ENCODE measurements at regions not wholly inside any gene's neighbourhood (a gene's known extent, or its start where the extent isn't known, plus 50 kb on each side); places are given as distances from the start of the nearest gene placed in this dataset.

DNA sequence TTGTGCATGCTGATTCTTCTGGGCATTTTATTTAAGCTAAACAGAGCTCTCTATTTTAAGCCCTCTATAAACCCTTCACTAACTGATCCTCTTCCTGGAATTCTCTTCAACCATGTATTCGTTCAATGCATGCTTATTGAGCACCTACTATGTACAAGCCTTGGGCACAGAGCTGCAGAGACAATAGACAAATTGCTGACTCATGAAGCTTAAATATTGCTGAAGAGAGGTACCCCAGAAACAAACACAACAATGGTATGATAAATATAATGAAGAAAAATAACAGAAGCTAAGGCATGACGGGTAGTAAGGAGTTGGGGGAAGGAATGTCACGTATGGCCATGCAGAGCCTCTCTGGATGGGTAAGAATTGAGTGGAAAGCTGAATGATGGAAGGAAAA lies 222.2 kb downstream of the PPARGC1A start:
- Mint-ChIP-seq H3K9me3 (peaks cover 9% of the 10 kb centered on the region), H3K4me3 (no peak overlapping the region), H3K4me1 (peaks cover 2% of the 10 kb centered on the region), H3K36me3 (no peaks in the 10 kb centered on the region), H3K27me3 (ENCODE audit: low read depth) (no peaks in the 10 kb centered on the region), H3K27ac (no peak overlapping the region)
- DNase-seq (ENCODE audit: low spot score in 2 of 2, unreplicated experiment in 2 of 2): no peak
- TF ChIP-seq, protein P1, sequence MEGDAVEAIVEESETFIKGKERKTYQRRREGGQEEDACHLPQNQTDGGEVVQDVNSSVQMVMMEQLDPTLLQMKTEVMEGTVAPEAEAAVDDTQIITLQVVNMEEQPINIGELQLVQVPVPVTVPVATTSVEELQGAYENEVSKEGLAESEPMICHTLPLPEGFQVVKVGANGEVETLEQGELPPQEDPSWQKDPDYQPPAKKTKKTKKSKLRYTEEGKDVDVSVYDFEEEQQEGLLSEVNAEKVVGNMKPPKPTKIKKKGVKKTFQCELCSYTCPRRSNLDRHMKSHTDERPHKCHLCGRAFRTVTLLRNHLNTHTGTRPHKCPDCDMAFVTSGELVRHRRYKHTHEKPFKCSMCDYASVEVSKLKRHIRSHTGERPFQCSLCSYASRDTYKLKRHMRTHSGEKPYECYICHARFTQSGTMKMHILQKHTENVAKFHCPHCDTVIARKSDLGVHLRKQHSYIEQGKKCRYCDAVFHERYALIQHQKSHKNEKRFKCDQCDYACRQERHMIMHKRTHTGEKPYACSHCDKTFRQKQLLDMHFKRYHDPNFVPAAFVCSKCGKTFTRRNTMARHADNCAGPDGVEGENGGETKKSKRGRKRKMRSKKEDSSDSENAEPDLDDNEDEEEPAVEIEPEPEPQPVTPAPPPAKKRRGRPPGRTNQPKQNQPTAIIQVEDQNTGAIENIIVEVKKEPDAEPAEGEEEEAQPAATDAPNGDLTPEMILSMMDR (IDR thresholded peaks at IDR 0.05; ENCODE audit: unreplicated experiment): no peak

DNA sequence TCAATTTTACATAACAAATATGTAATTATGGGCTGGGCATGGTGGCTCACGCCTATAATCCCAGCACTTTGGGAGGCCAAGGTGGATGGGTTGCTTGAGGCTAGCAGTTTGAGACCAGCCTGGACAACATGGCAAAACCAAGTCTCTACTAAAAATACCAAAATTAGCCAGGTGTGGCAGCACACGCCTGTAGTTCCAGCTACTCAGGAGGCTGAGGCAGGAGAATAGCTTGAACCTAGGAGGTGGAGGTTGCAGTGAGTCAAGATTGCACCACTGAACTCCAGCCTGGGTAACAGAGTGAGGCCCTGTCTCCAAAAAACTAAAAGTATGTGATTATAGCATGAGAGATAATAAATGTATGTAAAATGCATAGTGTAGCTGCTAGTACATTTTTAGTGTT lies 229.0 kb downstream of the PPARGC1A start:
- Mint-ChIP-seq H3K27me3 (ENCODE audit: low read depth) (no peaks in the 10 kb centered on the region), H3K4me3 (no peak overlapping the region), H3K27ac (no peak overlapping the region), H3K4me1 (peaks cover 2% of the 10 kb centered on the region), H3K9me3 (peaks cover 5% of the 10 kb centered on the region), H3K36me3 (no peaks in the 10 kb centered on the region)
- TF ChIP-seq, protein P1 (IDR thresholded peaks at IDR 0.05; ENCODE audit: unreplicated experiment): no peak
- no peak for DNase-seq (ENCODE audit: low spot score in 2 of 2, unreplicated experiment in 2 of 2)

DNA sequence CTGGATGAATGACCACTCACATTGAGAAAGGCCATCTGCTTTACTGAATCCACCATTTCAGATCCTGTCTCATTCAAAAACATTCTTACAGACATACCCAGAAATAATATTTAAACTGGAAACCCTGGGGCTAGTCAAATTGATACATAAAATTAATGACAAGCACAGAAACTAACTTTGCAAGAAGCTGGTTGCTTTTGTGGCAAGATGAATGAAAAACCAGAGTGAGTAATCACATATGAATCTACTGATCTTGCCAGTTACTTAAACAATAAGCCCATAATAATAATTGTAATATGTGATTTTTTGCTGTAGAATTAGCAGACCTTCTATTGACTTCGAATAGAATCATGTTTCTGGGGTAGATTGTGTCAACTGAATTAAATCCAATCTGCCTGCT lies 235.1 kb downstream of the PPARGC1A start:
- H3K4me3 Mint-ChIP-seq: no peak overlapping the region
- TF ChIP-seq, protein P1 (IDR thresholded peaks at IDR 0.05; ENCODE audit: unreplicated experiment): no peak
- no peaks in the 10 kb centered on the region for H3K4me1 Mint-ChIP-seq
- H3K36me3 Mint-ChIP-seq: no peaks in the 10 kb centered on the region
- DNase-seq (ENCODE audit: low spot score in 2 of 2, unreplicated experiment in 2 of 2): no peak
- no peaks in the 10 kb centered on the region for H3K27me3 Mint-ChIP-seq (ENCODE audit: low read depth)
- no peak overlapping the region for H3K27ac Mint-ChIP-seq
- peaks cover 4% of the 10 kb centered on the region for H3K9me3 Mint-ChIP-seq

DNA sequence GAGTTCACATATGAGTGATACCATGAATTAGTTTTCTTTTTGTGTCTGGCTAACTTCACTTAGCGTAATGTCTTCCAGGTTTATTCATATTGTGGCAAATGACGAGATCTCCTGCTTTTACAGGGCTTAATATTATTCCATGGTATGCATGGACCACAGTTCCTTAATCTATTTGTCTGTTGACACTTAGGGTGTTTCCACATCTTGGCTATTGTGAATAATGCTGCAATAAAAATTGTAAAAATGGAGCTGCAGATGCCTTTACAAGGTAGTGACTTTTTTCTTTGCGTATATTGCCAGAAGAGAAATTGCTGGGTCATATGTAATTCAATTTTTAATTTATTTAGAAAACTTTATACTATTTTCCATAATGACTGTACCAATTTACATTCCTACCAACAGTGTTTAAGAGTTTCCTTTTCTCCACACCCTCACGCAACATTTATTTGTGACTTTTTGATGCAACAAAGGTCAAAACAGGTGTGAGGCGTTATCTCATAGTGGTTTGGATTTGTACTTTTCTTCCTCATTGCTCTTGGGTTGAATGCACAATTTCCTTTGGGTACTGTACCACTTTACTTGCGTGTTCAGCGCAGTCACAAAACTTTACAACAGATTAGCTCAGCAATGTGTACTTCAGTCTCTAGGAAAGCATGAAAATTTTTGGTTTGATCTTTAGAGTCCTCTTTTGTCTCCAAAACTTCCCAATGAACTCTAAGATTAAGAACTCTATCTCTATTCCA lies 240.8 kb downstream of the PPARGC1A start:
- Mint-ChIP-seq H3K4me1 (no peaks in the 10 kb centered on the region), H3K4me3 (no peak overlapping the region), H3K27ac (no peak overlapping the region), H3K36me3 (no peaks in the 10 kb centered on the region), H3K27me3 (ENCODE audit: low read depth) (no peaks in the 10 kb centered on the region), H3K9me3 (peaks cover 4% of the 10 kb centered on the region)
- DNase-seq (ENCODE audit: low spot score in 2 of 2, unreplicated experiment in 2 of 2): no peak
- TF ChIP-seq, protein P1 (IDR thresholded peaks at IDR 0.05; ENCODE audit: unreplicated experiment): no peak

DNA sequence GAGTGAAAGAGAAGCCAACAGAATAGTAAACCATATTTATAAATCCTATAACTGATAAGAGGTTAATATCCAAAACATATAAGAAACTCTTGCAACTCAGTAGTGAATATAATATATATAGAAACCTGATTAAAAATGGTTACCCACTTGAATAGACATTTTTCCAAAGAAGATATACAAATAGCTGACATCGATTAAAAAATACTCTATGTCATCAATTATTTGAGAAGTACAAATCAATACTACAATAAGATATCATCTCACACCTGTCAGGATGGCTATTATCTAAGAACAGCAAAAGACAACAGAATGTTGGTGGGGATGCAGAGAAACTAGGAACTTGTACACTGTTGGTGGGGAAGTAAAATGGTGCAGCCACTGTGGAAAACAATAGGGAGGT lies 254.4 kb downstream of the PPARGC1A start:
- peaks cover 9% of the 10 kb centered on the region for H3K4me1 Mint-ChIP-seq
- no peak overlapping the region for H3K27ac Mint-ChIP-seq
- H3K36me3 Mint-ChIP-seq: no peaks in the 10 kb centered on the region
- DNase-seq (ENCODE audit: low spot score in 2 of 2, unreplicated experiment in 2 of 2): no peak
- peaks cover 6% of the 10 kb centered on the region for H3K9me3 Mint-ChIP-seq
- H3K4me3 Mint-ChIP-seq: no peak overlapping the region
- TF ChIP-seq, protein P1 (IDR thresholded peaks at IDR 0.05; ENCODE audit: unreplicated experiment): no peak
- no peaks in the 10 kb centered on the region for H3K27me3 Mint-ChIP-seq (ENCODE audit: low read depth)

Measured in mesothelial cell of epicardium (in vitro differentiated cells).